Right lobe of liver (tissue), 6 donors: ENCODE measurements at regions not wholly inside any gene's neighbourhood (a gene's known extent, or its start where the extent isn't known, plus 50 kb on each side); places are given as distances from the start of the nearest gene placed in this dataset.

Experiments used
- ATAC-seq, 4 donors: fragments of 200-7000 bp; cut with Tn5 transposase; one replicate each; pipeline ENCODE4 v1.9.1; 2020; ENCODE audit warnings: mild to moderate bottlenecking in 4 of 4, moderate library complexity in 4 of 4
- DNase-seq, 3 donors: peaks; one replicate each; pipeline ENCODE4 v3.0.0-alpha.2; 2020
- H3K27ac ChIP-seq, 3 donors: fragments of 200-600 bp; one replicate each; pipeline ENCODE4 v1.8.0; 2022
- H3K27me3 ChIP-seq, 2 donors: fragments of 200-600 bp; one replicate each; pipeline ENCODE4 v1.8.0; 2022
- H3K36me3 ChIP-seq, 4 donors: fragments of 200-600 bp; sonication (generic) in 1 of 4; one replicate each; pipeline versions ENCODE4 v1.5.1 to v1.8.0; 2017 to 2022; ENCODE audit warnings: control low read depth in 1 of 4
- H3K4me1 ChIP-seq, 4 donors: fragments of 200-600 bp; sonication (generic) in 1 of 4; one replicate each; pipeline versions ENCODE4 v1.5.1 to v1.8.0; 2017 to 2022; ENCODE audit warnings: control low read depth in 1 of 4
- H3K4me3 ChIP-seq, 3 donors: fragments of 200-600 bp; one replicate each; pipeline ENCODE4 v1.8.0; 2022
- H3K9me3 ChIP-seq, 4 donors: fragments of 200-600 bp; sonication (generic) in 1 of 4; one replicate each; pipeline versions ENCODE4 v1.5.1 to v1.8.0; 2017 to 2022; ENCODE audit warnings: control low read depth in 1 of 4
- CTCF ChIP-seq, 4 donors: fragments of 200-600 bp in 3 of 4; fragments of 450-650 bp in 1 of 4; IDR thresholded peaks; one replicate each; pipeline versions ENCODE4 v1.5.1 to v1.8.0; 2016 to 2022; ENCODE audit warnings: antibody characterized with exemption in 4 of 4, mild to moderate bottlenecking in 2 of 4
- POLR2A ChIP-seq: fragments of 450-650 bp; IDR thresholded peaks from one replicate; pipeline ENCODE4 v1.6.1; 2017; ENCODE audit warnings: antibody characterized with exemption, mild to moderate bottlenecking
- WGBS: methylation state at CpG from one replicate; pipeline ENCODE4 v1.1.6; 2018; ENCODE audit warnings: low coverage, low lambda C conversion rate; ENCODE audit not compliant: insufficient coverage; ENCODE audit errors: missing lambda C conversion rate; 5-methylcytosine and 5-hydroxymethylcytosine counted together
- intact Hi-C, 2 donors: fragments of 100-400 bp; cut with DNase I; formaldehyde crosslinking; loops; one replicate each; pipeline versions ENCODE4 v1.11.2 to v1.14.1; 2022
- donor health status: DM: no; HTN: yes; CAD: no.
- donor health status: DM: no; HTN: no; CAD: no.
- donor health status: DM: no; HTN: no; CAD: no.
- donor health status: DM: no; HTN: yes; CAD: no.
- donor health status: DM: no; HTN: yes; CAD: no.

GRCh38 chr2:138931284-138932256 lies 151.4 kb upstream of the NXPH2 start:
- no peaks in the 10 kb centered on the region for H3K36me3 ChIP-seq
- 37% methylated on average over 4 of the region's 18 CpGs for WGBS
- no peak for ATAC-seq
- intact Hi-C loops: no loop called here
- no peak overlapping the region for H3K27ac ChIP-seq
- H3K27me3 ChIP-seq: no peaks in the 10 kb centered on the region
- DNase-seq: peak in 1 of 3 donors; percentile 34
- no peaks in the 10 kb centered on the region for H3K4me1 ChIP-seq
- no peak overlapping the region for H3K4me3 ChIP-seq
- TF ChIP-seq CTCF (IDR thresholded peaks at IDR 0.05) (no peak), POLR2A (no peak)
- no peaks in the 10 kb centered on the region for H3K9me3 ChIP-seq

- 50% methylated on average over 6 of the region's 6 CpGs for WGBS
- intact Hi-C loops: no loop called here
- Histone ChIP-seq H3K27me3 (no peaks in the 10 kb centered on the region), H3K27ac (no peak overlapping the region), H3K9me3 (no peaks in the 10 kb centered on the region), H3K4me3 (no peak overlapping the region), H3K4me1 (no peaks in the 10 kb centered on the region), H3K36me3 (no peaks in the 10 kb centered on the region)
- TF ChIP-seq CTCF (IDR thresholded peaks at IDR 0.05): no peak
- TF ChIP-seq POLR2A: no peak
- ATAC-seq (no peak), DNase-seq (no peak)
Measured at GRCh38 chr2:138930571-138930970, 150.4 kb upstream of the NXPH2 start.

GRCh38 chr2:138928374-138929021 lies 148.3 kb upstream of the NXPH2 start:
- DNase-seq: no peak
- Histone ChIP-seq H3K27ac (no peak overlapping the region), H3K27me3 (no peaks in the 10 kb centered on the region), H3K4me1 (no peaks in the 10 kb centered on the region), H3K36me3 (no peaks in the 10 kb centered on the region), H3K4me3 (no peak overlapping the region), H3K9me3 (no peaks in the 10 kb centered on the region)
- TF ChIP-seq POLR2A (no peak), CTCF (IDR thresholded peaks at IDR 0.05) (no peak)
- no peak for ATAC-seq
- intact Hi-C loops: no loop called here
- WGBS: 27% methylated on average over 1 of the region's 1 CpG

- H3K27ac ChIP-seq: no peak overlapping the region
- DNase-seq (no peak), ATAC-seq (no peak)
- intact Hi-C loops: no loop called here
- no peaks in the 10 kb centered on the region for H3K36me3 ChIP-seq
- no peak overlapping the region for H3K4me3 ChIP-seq
- H3K4me1 ChIP-seq: no peaks in the 10 kb centered on the region
- H3K9me3 ChIP-seq: no peaks in the 10 kb centered on the region
- WGBS: 35% methylated on average over 2 of the region's 2 CpGs
- TF ChIP-seq CTCF (IDR thresholded peaks at IDR 0.05) (peak in 3 of 4 donors; percentile 14 to 33 (median 25)), POLR2A (no peak)
- no peaks in the 10 kb centered on the region for H3K27me3 ChIP-seq
Measured at GRCh38 chr2:138922973-138923563, 142.9 kb upstream of the NXPH2 start.
